Trophoblast cell (in vitro differentiated cells and primary cell): ENCODE measurements at regions not wholly inside any gene's neighbourhood (a gene's known extent, or its start where the extent isn't known, plus 50 kb on each side); places are given as distances from the start of the nearest gene placed in this dataset.

ENCODE experiments used
- DNase-seq, 2 donors: peaks; one replicate each; pipeline ENCODE4 v3.0.0-alpha.2; 2016
- H2AFZ ChIP-seq: 2 replicates; pipeline ENCODE4 v1.6.1; 2013; ENCODE audit warnings: low read length, moderate library complexity, mild to moderate bottlenecking; ENCODE audit not compliant: insufficient read depth, poor library complexity
- H2AK5ac ChIP-seq: 2 replicates; pipeline ENCODE4 v1.6.1; 2013; ENCODE audit warnings: mild to moderate bottlenecking, low read length
- H2BK120ac ChIP-seq: 2 replicates; pipeline ENCODE4 v1.6.1; 2013; ENCODE audit warnings: low read length, mild to moderate bottlenecking, moderate library complexity; ENCODE audit not compliant: insufficient read depth, poor library complexity
- H2BK12ac ChIP-seq: 2 replicates; pipeline ENCODE4 v1.6.1; 2013; ENCODE audit warnings: mild to moderate bottlenecking, low read length, moderate library complexity
- H2BK5ac ChIP-seq: 2 replicates; pipeline ENCODE4 v1.6.1; 2013; ENCODE audit warnings: low read length, low read depth, moderate library complexity, mild to moderate bottlenecking; ENCODE audit not compliant: poor library complexity
- H3K14ac ChIP-seq: 2 replicates; pipeline ENCODE4 v1.6.1; 2013; ENCODE audit warnings: mild to moderate bottlenecking, low read length
- H3K18ac ChIP-seq: 2 replicates; pipeline ENCODE4 v1.6.1; 2013; ENCODE audit warnings: mild to moderate bottlenecking, low read length
- H3K23ac ChIP-seq: 2 replicates; pipeline ENCODE4 v1.6.1; 2013; ENCODE audit warnings: low read length
- H3K27ac ChIP-seq: 2 replicates; pipeline ENCODE4 v1.5.1; 2013; ENCODE audit warnings: low read depth, mild to moderate bottlenecking, inconsistent platforms, low read length, moderate library complexity
- H3K27me3 ChIP-seq: 2 replicates; pipeline ENCODE4 v1.6.1; 2013; ENCODE audit warnings: inconsistent platforms, mild to moderate bottlenecking, low read length, moderate library complexity; ENCODE audit not compliant: insufficient read depth
- H3K36me3 ChIP-seq, 2 experiments: 1 replicate in 1 of 2; 2 replicates in 1 of 2; pipeline ENCODE4 v1.6.1; 2013; ENCODE audit warnings: low read length in 2 of 2, mild to moderate bottlenecking in 2 of 2, moderate library complexity in 1 of 2; ENCODE audit not compliant: insufficient read depth in 2 of 2, control insufficient read depth in 1 of 2
- H3K4ac ChIP-seq: 2 replicates; pipeline ENCODE4 v1.6.1; 2013; ENCODE audit warnings: low read depth, mild to moderate bottlenecking, low read length, moderate library complexity
- H3K4me1 ChIP-seq, 2 experiments: 1 replicate in 1 of 2; 2 replicates in 1 of 2; pipeline ENCODE4 v1.6.1; 2013; ENCODE audit warnings: low read length in 2 of 2, mild to moderate bottlenecking in 2 of 2, moderate library complexity in 1 of 2; ENCODE audit not compliant: insufficient read depth in 2 of 2, control insufficient read depth in 1 of 2
- H3K4me2 ChIP-seq: 2 replicates; pipeline ENCODE4 v1.6.1; 2013; ENCODE audit warnings: inconsistent platforms, mild to moderate bottlenecking, low read length, moderate library complexity
- H3K4me3 ChIP-seq: 2 replicates; pipeline ENCODE4 v1.5.1; 2013; ENCODE audit warnings: mild to moderate bottlenecking, low read depth, low read length, inconsistent platforms
- H3K79me1 ChIP-seq: one replicate; pipeline ENCODE4 v1.6.1; 2013; ENCODE audit warnings: low read length
- H3K79me2 ChIP-seq: 2 replicates; pipeline ENCODE4 v1.6.1; 2013; ENCODE audit warnings: low read length, mild to moderate bottlenecking; ENCODE audit not compliant: control insufficient read depth, insufficient read depth, poor library complexity
- H3K9ac ChIP-seq: 2 replicates; pipeline ENCODE4 v1.6.1; 2013; ENCODE audit warnings: mild to moderate bottlenecking, low read length
- H3K9me3 ChIP-seq: 2 replicates; pipeline ENCODE4 v1.6.1; 2013; ENCODE audit warnings: low read depth, mild to moderate bottlenecking, control low read depth, inconsistent platforms, low read length; ENCODE audit not compliant: insufficient read depth
- H4K12ac ChIP-seq: 2 replicates; pipeline ENCODE4 v1.6.1; 2013; ENCODE audit warnings: low read depth, mild to moderate bottlenecking, low read length, moderate library complexity
- H4K8ac ChIP-seq: 2 replicates; pipeline ENCODE4 v1.6.1; 2013; ENCODE audit warnings: low read depth, mild to moderate bottlenecking, low read length, moderate library complexity
- H4K91ac ChIP-seq: one replicate; pipeline ENCODE4 v1.6.1; 2013; ENCODE audit warnings: low read depth, mild to moderate bottlenecking, low read length, moderate library complexity
- WGBS: extraction: QIAGEN DNeasy Blood & Tissue Kit; methylation state at CpG from one replicate; pipeline ENCODE4 v1.1.7; 2013; ENCODE audit warnings: missing lambda C conversion rate; ENCODE audit not compliant: insufficient read length, insufficient coverage; ENCODE audit errors: extremely low coverage; 5-methylcytosine and 5-hydroxymethylcytosine counted together

DNA sequence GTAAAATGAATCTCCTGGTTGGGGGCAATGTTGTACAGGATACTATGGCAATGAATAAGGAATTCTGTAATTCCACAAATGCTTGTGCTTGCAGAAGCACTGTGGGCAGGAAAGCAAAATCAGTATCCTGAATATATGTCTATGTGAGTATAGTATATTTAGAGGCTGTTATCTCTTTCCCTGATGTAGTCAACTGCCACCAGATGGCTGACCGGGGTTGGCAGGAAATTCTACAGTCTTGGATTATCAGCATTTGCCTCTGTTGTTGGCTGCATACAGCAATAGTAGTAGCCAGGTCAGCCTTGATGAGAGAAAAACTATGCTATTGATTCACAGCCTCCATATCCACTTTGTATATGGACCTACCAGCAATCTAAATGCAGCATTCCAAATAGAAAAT, 425.1 kb upstream of the JAG1 start:
- no peak overlapping the region for H2BK12ac ChIP-seq
- no peak overlapping the region for H4K12ac ChIP-seq
- H2AK5ac ChIP-seq, result no peak overlapping the region
- no peaks in the 10 kb centered on the region for H3K4me1 ChIP-seq
- H2BK5ac ChIP-seq, result no peak overlapping the region
- no peak overlapping the region for H2AFZ ChIP-seq
- H3K79me1 ChIP-seq, result no peaks in the 10 kb centered on the region
- H3K18ac ChIP-seq, result no peak overlapping the region
- H3K4me3 ChIP-seq, result no peak overlapping the region
- no peak overlapping the region for H3K4ac ChIP-seq
- DNase-seq, result peak in 1 of 2 donors; percentile 13
- no peaks in the 10 kb centered on the region for H3K79me2 ChIP-seq
- no peak overlapping the region for H3K4me2 ChIP-seq
- H3K14ac ChIP-seq, result no peak overlapping the region
- no peak overlapping the region for H3K23ac ChIP-seq
- no peak overlapping the region for H2BK120ac ChIP-seq
- H3K27me3 ChIP-seq, result no peaks in the 10 kb centered on the region
- H3K9ac ChIP-seq, result no peak overlapping the region
- H3K36me3 ChIP-seq, result no peaks in the 10 kb centered on the region
- no peaks in the 10 kb centered on the region for H3K9me3 ChIP-seq
- no peak overlapping the region for H4K8ac ChIP-seq
- no peak overlapping the region for H4K91ac ChIP-seq
- no peak overlapping the region for H3K27ac ChIP-seq
- no CpG with 5 or more reads among the region's 1 CpG for WGBS

DNA sequence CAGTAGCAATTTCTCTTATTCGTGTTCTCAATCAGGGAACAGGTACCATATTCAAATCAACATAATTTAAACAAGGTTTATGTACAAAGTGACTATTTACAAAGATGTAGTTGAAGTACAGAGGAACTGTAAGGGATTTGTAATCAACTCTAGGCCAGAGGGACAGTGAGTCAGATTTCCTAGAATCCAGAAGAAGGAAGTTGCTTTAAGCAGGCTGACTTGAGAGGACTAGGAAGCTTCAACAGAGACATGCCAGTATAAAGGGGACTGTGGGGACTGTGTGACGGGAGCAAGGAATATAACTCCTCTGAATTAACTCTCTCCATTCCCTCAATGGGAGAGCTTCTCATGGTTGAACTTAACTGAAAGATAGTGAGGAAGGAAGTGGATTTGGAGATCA, 427.4 kb upstream of the JAG1 start:
- no peak overlapping the region for H2AK5ac ChIP-seq
- H3K9ac ChIP-seq, result no peak overlapping the region
- no peak overlapping the region for H4K91ac ChIP-seq
- no peaks in the 10 kb centered on the region for H3K27me3 ChIP-seq
- no peak overlapping the region for H2AFZ ChIP-seq
- H3K27ac ChIP-seq, result no peak overlapping the region
- no peaks in the 10 kb centered on the region for H3K9me3 ChIP-seq
- peak in 1 of 2 donors; percentile 4 for DNase-seq
- no peak overlapping the region for H3K4ac ChIP-seq
- no peaks in the 10 kb centered on the region for H3K79me1 ChIP-seq
- WGBS, result no CpG with 5 or more reads among the region's 2 CpGs
- H3K79me2 ChIP-seq, result no peaks in the 10 kb centered on the region
- no peak overlapping the region for H3K4me2 ChIP-seq
- H3K23ac ChIP-seq, result no peak overlapping the region
- H4K12ac ChIP-seq, result no peak overlapping the region
- no peaks in the 10 kb centered on the region for H3K4me1 ChIP-seq
- no peak overlapping the region for H3K18ac ChIP-seq
- H3K4me3 ChIP-seq, result no peak overlapping the region
- no peak overlapping the region for H2BK5ac ChIP-seq
- no peak overlapping the region for H2BK120ac ChIP-seq
- H2BK12ac ChIP-seq, result no peak overlapping the region
- no peaks in the 10 kb centered on the region for H3K36me3 ChIP-seq
- no peak overlapping the region for H4K8ac ChIP-seq
- no peak overlapping the region for H3K14ac ChIP-seq

DNA sequence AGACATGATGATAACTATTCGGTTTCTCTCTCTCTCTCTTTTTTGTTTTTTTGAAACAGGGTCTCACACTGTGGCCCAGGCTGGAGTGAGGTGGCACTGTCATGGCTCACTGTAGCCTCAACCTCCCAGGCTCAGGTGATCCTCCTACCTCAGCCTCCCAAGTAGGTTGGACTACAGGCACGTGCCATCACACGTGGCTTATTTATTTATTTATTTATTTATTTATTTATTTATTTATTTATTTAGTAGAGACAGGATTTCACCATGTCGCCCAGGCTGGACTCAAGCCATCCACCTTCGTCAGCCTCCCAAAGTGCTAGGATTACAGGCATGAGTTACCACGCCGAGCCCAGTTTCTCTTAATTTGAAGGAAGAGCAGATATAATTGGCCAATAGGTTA, 427.9 kb upstream of the JAG1 start:
- H3K23ac ChIP-seq, result no peak overlapping the region
- no peaks in the 10 kb centered on the region for H3K9me3 ChIP-seq
- no CpG with 5 or more reads among the region's 7 CpGs for WGBS
- H4K12ac ChIP-seq, result no peak overlapping the region
- no peaks in the 10 kb centered on the region for H3K79me2 ChIP-seq
- H4K8ac ChIP-seq, result no peak overlapping the region
- no peak overlapping the region for H4K91ac ChIP-seq
- no peak overlapping the region for H3K4me2 ChIP-seq
- H3K4me3 ChIP-seq, result no peak overlapping the region
- H3K36me3 ChIP-seq, result no peaks in the 10 kb centered on the region
- no peak overlapping the region for H3K14ac ChIP-seq
- no peak overlapping the region for H3K9ac ChIP-seq
- no peak overlapping the region for H2BK120ac ChIP-seq
- H2BK5ac ChIP-seq, result no peak overlapping the region
- no peak for DNase-seq
- no peak overlapping the region for H2AK5ac ChIP-seq
- H3K18ac ChIP-seq, result no peak overlapping the region
- H3K4me1 ChIP-seq, result no peaks in the 10 kb centered on the region
- no peaks in the 10 kb centered on the region for H3K27me3 ChIP-seq
- no peak overlapping the region for H3K4ac ChIP-seq
- H3K79me1 ChIP-seq, result no peaks in the 10 kb centered on the region
- no peak overlapping the region for H2AFZ ChIP-seq
- H2BK12ac ChIP-seq, result no peak overlapping the region
- H3K27ac ChIP-seq, result no peak overlapping the region

DNA sequence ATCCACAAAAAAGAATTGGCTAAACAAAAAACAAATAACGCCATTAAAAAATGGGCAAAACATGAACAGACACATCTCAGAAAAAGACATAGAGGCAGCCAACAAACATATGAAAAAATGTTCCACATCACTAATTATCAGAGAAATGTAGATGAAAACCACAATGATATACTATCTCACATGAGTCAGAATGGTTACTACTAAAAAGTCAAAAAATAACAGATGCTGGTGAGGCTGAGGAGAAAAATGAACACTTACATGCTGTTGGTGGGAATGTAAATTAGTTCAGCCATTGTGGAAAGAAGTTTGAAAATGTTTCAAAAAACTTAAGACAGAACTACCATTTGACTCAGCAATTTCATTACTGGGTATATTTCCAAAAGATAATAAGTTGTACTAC, 430.1 kb upstream of the JAG1 start:
- WGBS, result no CpG with 5 or more reads among the region's 1 CpG

More for the DNA sequence above, 430.1 kb upstream of the JAG1 start:
- Histone ChIP-seq H2BK5ac (no peak overlapping the region), H3K27me3 (no peaks in the 10 kb centered on the region), H3K4me2 (no peak overlapping the region), H3K4me1 (no peaks in the 10 kb centered on the region), H3K36me3 (no peaks in the 10 kb centered on the region), H3K79me2 (no peaks in the 10 kb centered on the region), H3K27ac (no peak overlapping the region), H4K12ac (no peak overlapping the region), H3K23ac (no peak overlapping the region), H3K9me3 (no peaks in the 10 kb centered on the region), H2BK12ac (no peak overlapping the region), H3K4me3 (no peak overlapping the region), H3K14ac (no peak overlapping the region), H2AK5ac (no peak overlapping the region), H3K79me1 (no peaks in the 10 kb centered on the region), H3K4ac (no peak overlapping the region), H3K18ac (no peak overlapping the region), H2BK120ac (no peak overlapping the region), H2AFZ (no peak overlapping the region), H3K9ac (no peak overlapping the region), H4K8ac (no peak overlapping the region), H4K91ac (no peak overlapping the region)
- DNase-seq, result no peak
